HCT116 (cell line): ENCODE measurements at regions not wholly inside any gene's neighbourhood (a gene's known extent, or its start where the extent isn't known, plus 50 kb on each side); places are given as distances from the start of the nearest gene placed in this dataset.

Experiments used
- CBX3 ChIP-seq: IDR thresholded peaks from 2 replicates; pipeline ENCODE4 v1.6.1; 2012; ENCODE audit warnings: low read depth
- EGR1 ChIP-seq: IDR thresholded peaks from 2 replicates; pipeline ENCODE4 v1.6.1; 2012; ENCODE audit warnings: low read depth
- ELF1 ChIP-seq: IDR thresholded peaks from 2 replicates; pipeline ENCODE4 v1.6.1; 2012; ENCODE audit warnings: low read depth, borderline replicate concordance
- EZH2 ChIP-seq: fragments of 200-600 bp; sonication (generic); IDR thresholded peaks from 2 replicates; pipeline ENCODE4 v1.6.1; 2017; ENCODE audit warnings: antibody characterized with exemption, mixed run types
- EZH2phosphoT487 ChIP-seq: fragments of 200-600 bp; IDR thresholded peaks from 2 replicates; pipeline ENCODE4 v1.6.1; 2018; ENCODE audit warnings: antibody characterized with exemption, borderline replicate concordance
- POLR2A ChIP-seq: IDR thresholded peaks from 2 replicates; pipeline ENCODE4 v1.7.0; 2011; ENCODE audit warnings: borderline replicate concordance; ENCODE audit not compliant: insufficient read depth, insufficient read length; ENCODE audit errors: extremely low read depth
- POLR2AphosphoS5 ChIP-seq: IDR thresholded peaks from 2 replicates; pipeline ENCODE4 v1.6.1; 2011; ENCODE audit warnings: mild to moderate bottlenecking, low read depth, low read length, moderate library complexity
- RAD21 ChIP-seq: IDR thresholded peaks from 2 replicates; pipeline ENCODE4 v1.6.1; 2012; ENCODE audit warnings: low read depth, mild to moderate bottlenecking
- TF ChIP-seq, protein P1 (sequence below), 3 experiments: fragments of 200-600 bp in 1 of 3; sonication (generic) in 1 of 3; IDR thresholded peaks in 2 of 3; conservative IDR thresholded peaks in 1 of 3; 2 replicates each; pipeline ENCODE4 v1.5.1; 2012 to 2017; ENCODE audit warnings: low read depth in 2 of 3, low read length in 2 of 3, antibody characterized with exemption in 1 of 3, borderline replicate concordance in 1 of 3, control low read depth in 1 of 3, mild to moderate bottlenecking in 1 of 3, mixed read lengths in 1 of 3, mixed run types in 1 of 3, moderate library complexity in 1 of 3; ENCODE audit not compliant: insufficient read depth in 1 of 3
- TF ChIP-seq, protein P2 (sequence below): IDR thresholded peaks from 2 replicates; pipeline ENCODE4 v1.6.1; 2012; ENCODE audit warnings: low read depth
- TF ChIP-seq, protein P3 (sequence below): IDR thresholded peaks from 2 replicates; pipeline ENCODE4 v1.6.1; 2012

DNA sequence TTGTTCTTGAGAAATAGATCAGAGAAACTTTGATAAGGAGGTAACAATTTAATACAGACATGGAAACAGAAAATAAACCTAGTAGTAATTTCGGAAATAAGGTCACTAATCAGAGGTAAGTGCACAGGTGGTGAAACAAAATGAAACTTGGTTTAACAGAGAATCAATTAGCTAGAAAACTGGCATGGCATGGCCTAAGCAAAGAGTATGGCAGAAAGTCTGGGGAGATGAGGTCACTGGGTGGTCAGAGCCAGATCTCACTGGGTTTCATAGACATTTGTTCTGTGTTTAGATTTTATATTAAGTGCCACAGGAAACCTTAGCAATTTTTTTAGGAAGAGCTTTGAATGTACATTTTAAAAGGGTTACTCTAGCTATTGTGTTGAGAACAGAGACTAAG is 1216.0 kb upstream of the PIK3C3 start:
- TF ChIP-seq EZH2phosphoT487 (no peak), POLR2AphosphoS5 (no peak), EGR1 (no peak), EZH2 (no peak), POLR2A (no peak), CBX3 (no peak), ELF1 (no peak), RAD21 (no peak)
- TF ChIP-seq, protein P1, sequence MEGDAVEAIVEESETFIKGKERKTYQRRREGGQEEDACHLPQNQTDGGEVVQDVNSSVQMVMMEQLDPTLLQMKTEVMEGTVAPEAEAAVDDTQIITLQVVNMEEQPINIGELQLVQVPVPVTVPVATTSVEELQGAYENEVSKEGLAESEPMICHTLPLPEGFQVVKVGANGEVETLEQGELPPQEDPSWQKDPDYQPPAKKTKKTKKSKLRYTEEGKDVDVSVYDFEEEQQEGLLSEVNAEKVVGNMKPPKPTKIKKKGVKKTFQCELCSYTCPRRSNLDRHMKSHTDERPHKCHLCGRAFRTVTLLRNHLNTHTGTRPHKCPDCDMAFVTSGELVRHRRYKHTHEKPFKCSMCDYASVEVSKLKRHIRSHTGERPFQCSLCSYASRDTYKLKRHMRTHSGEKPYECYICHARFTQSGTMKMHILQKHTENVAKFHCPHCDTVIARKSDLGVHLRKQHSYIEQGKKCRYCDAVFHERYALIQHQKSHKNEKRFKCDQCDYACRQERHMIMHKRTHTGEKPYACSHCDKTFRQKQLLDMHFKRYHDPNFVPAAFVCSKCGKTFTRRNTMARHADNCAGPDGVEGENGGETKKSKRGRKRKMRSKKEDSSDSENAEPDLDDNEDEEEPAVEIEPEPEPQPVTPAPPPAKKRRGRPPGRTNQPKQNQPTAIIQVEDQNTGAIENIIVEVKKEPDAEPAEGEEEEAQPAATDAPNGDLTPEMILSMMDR (IDR thresholded peaks at IDR 0.05 in 2 of 3, conservative IDR thresholded peaks at IDR 0.05 in 1 of 3; ENCODE audit: borderline replicate concordance in 1 of 3, insufficient read depth in 1 of 3, low read depth in 2 of 3, low read length in 2 of 3), result no peak
- TF ChIP-seq, protein P2, sequence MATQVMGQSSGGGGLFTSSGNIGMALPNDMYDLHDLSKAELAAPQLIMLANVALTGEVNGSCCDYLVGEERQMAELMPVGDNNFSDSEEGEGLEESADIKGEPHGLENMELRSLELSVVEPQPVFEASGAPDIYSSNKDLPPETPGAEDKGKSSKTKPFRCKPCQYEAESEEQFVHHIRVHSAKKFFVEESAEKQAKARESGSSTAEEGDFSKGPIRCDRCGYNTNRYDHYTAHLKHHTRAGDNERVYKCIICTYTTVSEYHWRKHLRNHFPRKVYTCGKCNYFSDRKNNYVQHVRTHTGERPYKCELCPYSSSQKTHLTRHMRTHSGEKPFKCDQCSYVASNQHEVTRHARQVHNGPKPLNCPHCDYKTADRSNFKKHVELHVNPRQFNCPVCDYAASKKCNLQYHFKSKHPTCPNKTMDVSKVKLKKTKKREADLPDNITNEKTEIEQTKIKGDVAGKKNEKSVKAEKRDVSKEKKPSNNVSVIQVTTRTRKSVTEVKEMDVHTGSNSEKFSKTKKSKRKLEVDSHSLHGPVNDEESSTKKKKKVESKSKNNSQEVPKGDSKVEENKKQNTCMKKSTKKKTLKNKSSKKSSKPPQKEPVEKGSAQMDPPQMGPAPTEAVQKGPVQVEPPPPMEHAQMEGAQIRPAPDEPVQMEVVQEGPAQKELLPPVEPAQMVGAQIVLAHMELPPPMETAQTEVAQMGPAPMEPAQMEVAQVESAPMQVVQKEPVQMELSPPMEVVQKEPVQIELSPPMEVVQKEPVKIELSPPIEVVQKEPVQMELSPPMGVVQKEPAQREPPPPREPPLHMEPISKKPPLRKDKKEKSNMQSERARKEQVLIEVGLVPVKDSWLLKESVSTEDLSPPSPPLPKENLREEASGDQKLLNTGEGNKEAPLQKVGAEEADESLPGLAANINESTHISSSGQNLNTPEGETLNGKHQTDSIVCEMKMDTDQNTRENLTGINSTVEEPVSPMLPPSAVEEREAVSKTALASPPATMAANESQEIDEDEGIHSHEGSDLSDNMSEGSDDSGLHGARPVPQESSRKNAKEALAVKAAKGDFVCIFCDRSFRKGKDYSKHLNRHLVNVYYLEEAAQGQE, result no peak
- TF ChIP-seq, protein P3, sequence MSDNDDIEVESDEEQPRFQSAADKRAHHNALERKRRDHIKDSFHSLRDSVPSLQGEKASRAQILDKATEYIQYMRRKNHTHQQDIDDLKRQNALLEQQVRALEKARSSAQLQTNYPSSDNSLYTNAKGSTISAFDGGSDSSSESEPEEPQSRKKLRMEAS, result no peak
